CD4-positive, alpha-beta memory T cell (primary cell): ENCODE measurements at regions not wholly inside any gene's neighbourhood (a gene's known extent, or its start where the extent isn't known, plus 50 kb on each side); places are given as distances from the start of the nearest gene placed in this dataset.

Experiments used
- CTCF ChIA-PET: fragments of 350-600 bp; sonication (Branson Sonifier 250); formaldehyde crosslinking; loops from one replicate; lab custom pipeline; 2021; ENCODE audit warnings: inconsistent platforms; ENCODE audit not compliant: partially characterized antibody; lab: Charles Lee
- POLR2A ChIA-PET: fragments of 350-600 bp; sonication (Branson Sonifier 250); formaldehyde crosslinking; loops from one replicate; lab custom pipeline; 2021; ENCODE audit not compliant: partially characterized antibody; lab: Charles Lee
- DNase-seq, 5 donors: peaks; one replicate each; pipeline versions ENCODE4 v3.0.0 to v3.0.0-alpha.2; 2020 to 2022; ENCODE audit warnings: mixed read lengths in 1 of 5
- H3K27ac ChIP-seq: one replicate; pipeline ENCODE4 v1.7.0; 2013; ENCODE audit warnings: low read depth, low read length
- H3K27me3 ChIP-seq: 2 replicates; pipeline ENCODE4 v1.7.0; 2013; ENCODE audit warnings: mild to moderate bottlenecking, low read length, moderate library complexity; ENCODE audit not compliant: insufficient read depth
- H3K36me3 ChIP-seq: 2 replicates; pipeline ENCODE4 v1.7.0; 2013; ENCODE audit warnings: mild to moderate bottlenecking, low read length, moderate library complexity; ENCODE audit not compliant: insufficient read depth
- H3K4me1 ChIP-seq: 2 replicates; pipeline ENCODE4 v1.7.0; 2013; ENCODE audit warnings: mild to moderate bottlenecking, low read length, moderate library complexity; ENCODE audit not compliant: insufficient read depth
- H3K4me3 ChIP-seq, 2 donors: one replicate each; pipeline ENCODE4 v1.7.0; 2013; ENCODE audit warnings: low read length in 2 of 2, mild to moderate bottlenecking in 1 of 2
- H3K9me3 ChIP-seq, 2 donors: one replicate each; pipeline ENCODE4 v1.7.0; 2013; ENCODE audit warnings: low read length in 2 of 2, control low read depth in 1 of 2; ENCODE audit not compliant: control insufficient read depth in 1 of 2
- H3K27ac Mint-ChIP-seq, 7 donors: one replicate each; pipeline ENCODE4 v1.8.0; 2020 to 2021; ENCODE audit warnings: mixed read lengths in 7 of 7, mild to moderate bottlenecking in 6 of 7, inconsistent platforms in 3 of 7, moderate library complexity in 3 of 7
- H3K27me3 Mint-ChIP-seq, 2 donors: one replicate each; pipeline ENCODE4 v1.8.0; 2020 to 2021; ENCODE audit warnings: mixed read lengths in 2 of 2
- H3K36me3 Mint-ChIP-seq, 2 donors: one replicate each; pipeline ENCODE4 v1.8.0; 2020 to 2021; ENCODE audit warnings: mixed read lengths in 2 of 2, inconsistent platforms in 1 of 2, mild to moderate bottlenecking in 1 of 2
- H3K4me1 Mint-ChIP-seq, 4 donors: one replicate each; pipeline ENCODE4 v1.8.0; 2020 to 2021; ENCODE audit warnings: mixed read lengths in 4 of 4, mild to moderate bottlenecking in 1 of 4
- H3K4me3 Mint-ChIP-seq, 8 donors: one replicate each; pipeline ENCODE4 v1.8.0; 2020 to 2021; ENCODE audit warnings: mixed read lengths in 8 of 8, mild to moderate bottlenecking in 7 of 8, moderate library complexity in 6 of 8, inconsistent platforms in 3 of 8
- H3K9me3 Mint-ChIP-seq, 8 donors: one replicate each; pipeline ENCODE4 v1.8.0; 2020 to 2021; ENCODE audit warnings: mixed read lengths in 8 of 8, mild to moderate bottlenecking in 5 of 8, inconsistent platforms in 3 of 8, moderate library complexity in 1 of 8
- intact Hi-C: fragments of 100-400 bp; cut with micrococcal nuclease; formaldehyde crosslinking; loops from one replicate; pipeline ENCODE4 v1.15.1; 2023

GRCh38 chr6:140440223-140440835, 1065.9 kb upstream of the CITED2 start:
- H3K4me3 Mint-ChIP-seq, result no peak overlapping the region
- Histone ChIP-seq H3K4me3 (no peak overlapping the region), H3K36me3 (no peaks in the 10 kb centered on the region), H3K4me1 (no peaks in the 10 kb centered on the region), H3K27ac (no peak overlapping the region), H3K27me3 (no peaks in the 10 kb centered on the region), H3K9me3 (no peaks in the 10 kb centered on the region)
- ChIA-PET CTCF (interaction anchor here (1.6 kb wide), 1 partner anchor 1071 kb away, joined by 6 read pairs; no protein-coding TSS in a partner anchor), POLR2A (no interaction called here)
- peaks cover 0 to 3% of the 10 kb centered on the region in 2 donors for H3K27me3 Mint-ChIP-seq
- DNase-seq, result no peak
- intact Hi-C loops, result no loop called here
- H3K9me3 Mint-ChIP-seq, result no peaks in the 10 kb centered on the region
- H3K36me3 Mint-ChIP-seq, result no peaks in the 10 kb centered on the region
- no peaks in the 10 kb centered on the region for H3K4me1 Mint-ChIP-seq
- H3K27ac Mint-ChIP-seq, result no peak overlapping the region

GRCh38 chr6:140438346-140438735, 1063.9 kb upstream of the CITED2 start:
- no peaks in the 10 kb centered on the region for H3K9me3 ChIP-seq
- Mint-ChIP-seq H3K4me3 (no peak overlapping the region), H3K36me3 (no peaks in the 10 kb centered on the region), H3K9me3 (peaks cover 0 to 2% (median 0%) of the 10 kb centered on the region in 8 donors), H3K27ac (no peak overlapping the region), H3K4me1 (no peaks in the 10 kb centered on the region), H3K27me3 (peaks cover 0 to 3% of the 10 kb centered on the region in 2 donors)
- intact Hi-C loops, result no loop called here
- no peaks in the 10 kb centered on the region for H3K36me3 ChIP-seq
- no peak overlapping the region for H3K27ac ChIP-seq
- CTCF ChIA-PET, result no interaction called here
- no peaks in the 10 kb centered on the region for H3K4me1 ChIP-seq
- POLR2A ChIA-PET, result no interaction called here
- no peak overlapping the region for H3K4me3 ChIP-seq
- no peaks in the 10 kb centered on the region for H3K27me3 ChIP-seq
- no peak for DNase-seq

GRCh38 chr6:140437619-140438345, 1063.3 kb upstream of the CITED2 start:
- POLR2A ChIA-PET, result no interaction called here
- intact Hi-C loops, result no loop called here
- no peaks in the 10 kb centered on the region for H3K4me1 Mint-ChIP-seq

GRCh38 chr6:140436023-140436811, 1061.8 kb upstream of the CITED2 start:
- ChIA-PET POLR2A (no interaction called here), CTCF (no interaction called here)
- H3K27me3 Mint-ChIP-seq, result peaks cover 0 to 3% of the 10 kb centered on the region in 2 donors
- Histone ChIP-seq H3K36me3 (no peaks in the 10 kb centered on the region), H3K27ac (no peak overlapping the region), H3K4me1 (no peaks in the 10 kb centered on the region), H3K27me3 (no peaks in the 10 kb centered on the region), H3K9me3 (no peaks in the 10 kb centered on the region), H3K4me3 (no peak overlapping the region)
- no peak overlapping the region for H3K4me3 Mint-ChIP-seq
- DNase-seq, result no peak
- peaks cover 0 to 4% (median 0%) of the 10 kb centered on the region in 8 donors for H3K9me3 Mint-ChIP-seq
- H3K4me1 Mint-ChIP-seq, result no peaks in the 10 kb centered on the region
- intact Hi-C loops, result no loop called here
- H3K27ac Mint-ChIP-seq, result no peak overlapping the region
- H3K36me3 Mint-ChIP-seq, result no peaks in the 10 kb centered on the region

More at GRCh38 chr6:140437619-140438345, 1063.3 kb upstream of the CITED2 start:
- Mint-ChIP-seq H3K27ac (no peak overlapping the region), H3K9me3 (peaks cover 0 to 4% (median 0%) of the 10 kb centered on the region in 8 donors), H3K4me3 (no peak overlapping the region), H3K36me3 (no peaks in the 10 kb centered on the region), H3K27me3 (peaks cover 0 to 3% of the 10 kb centered on the region in 2 donors)
- Histone ChIP-seq H3K36me3 (no peaks in the 10 kb centered on the region), H3K9me3 (no peaks in the 10 kb centered on the region), H3K4me3 (no peak overlapping the region), H3K27me3 (no peaks in the 10 kb centered on the region), H3K27ac (no peak overlapping the region), H3K4me1 (no peaks in the 10 kb centered on the region)
- no peak for DNase-seq
- CTCF ChIA-PET, result no interaction called here

- Mint-ChIP-seq H3K27me3 (peaks cover 0 to 1% of the 10 kb centered on the region in 2 donors), H3K36me3 (no peaks in the 10 kb centered on the region), H3K9me3 (peaks cover 0 to 4% (median 0%) of the 10 kb centered on the region in 8 donors), H3K4me3 (no peak overlapping the region), H3K27ac (no peak overlapping the region), H3K4me1 (no peaks in the 10 kb centered on the region)
- Histone ChIP-seq H3K4me3 (no peak overlapping the region), H3K27me3 (no peaks in the 10 kb centered on the region), H3K27ac (no peak overlapping the region), H3K4me1 (no peaks in the 10 kb centered on the region), H3K36me3 (no peaks in the 10 kb centered on the region), H3K9me3 (no peaks in the 10 kb centered on the region)
- POLR2A ChIA-PET, result no interaction called here
- intact Hi-C loops, result no loop called here
- CTCF ChIA-PET, result no interaction called here
- DNase-seq, result no peak
Observed at GRCh38 chr6:140434761-140435160, 1060.3 kb upstream of the CITED2 start.

GRCh38 chr6:140433072-140433471, 1058.6 kb upstream of the CITED2 start:
- Histone ChIP-seq H3K9me3 (no peaks in the 10 kb centered on the region), H3K4me1 (no peaks in the 10 kb centered on the region), H3K27me3 (no peaks in the 10 kb centered on the region), H3K4me3 (no peak overlapping the region), H3K27ac (no peak overlapping the region), H3K36me3 (no peaks in the 10 kb centered on the region)
- ChIA-PET CTCF (no interaction called here), POLR2A (no interaction called here)
- H3K27ac Mint-ChIP-seq, result no peak overlapping the region
- no peaks in the 10 kb centered on the region for H3K36me3 Mint-ChIP-seq
- peaks cover 0 to 4% (median 0%) of the 10 kb centered on the region in 8 donors for H3K9me3 Mint-ChIP-seq
- H3K27me3 Mint-ChIP-seq, result peaks cover 0 to 1% of the 10 kb centered on the region in 2 donors
- H3K4me1 Mint-ChIP-seq, result no peaks in the 10 kb centered on the region
- no peak overlapping the region for H3K4me3 Mint-ChIP-seq
- no peak for DNase-seq
- intact Hi-C loops, result no loop called here

- Histone ChIP-seq H3K27me3 (no peaks in the 10 kb centered on the region), H3K4me3 (no peak overlapping the region), H3K9me3 (no peaks in the 10 kb centered on the region), H3K4me1 (no peaks in the 10 kb centered on the region), H3K36me3 (no peaks in the 10 kb centered on the region), H3K27ac (no peak overlapping the region)
- intact Hi-C loops, result no loop called here
- DNase-seq, result no peak
- no peaks in the 10 kb centered on the region for H3K36me3 Mint-ChIP-seq
- peaks cover 0 to 1% (median 0%) of the 10 kb centered on the region in 8 donors for H3K9me3 Mint-ChIP-seq
- H3K4me1 Mint-ChIP-seq, result no peaks in the 10 kb centered on the region
- no peak overlapping the region for H3K27ac Mint-ChIP-seq
- H3K27me3 Mint-ChIP-seq, result peaks cover 0 to 2% of the 10 kb centered on the region in 2 donors
- no peak overlapping the region for H3K4me3 Mint-ChIP-seq
- ChIA-PET CTCF (no interaction called here), POLR2A (no interaction called here)
Observed at GRCh38 chr6:140427842-140428241, 1053.4 kb upstream of the CITED2 start.
